ENCODE measurements at regions not wholly inside any gene's neighbourhood (a gene's known extent, or its start where the extent isn't known, plus 50 kb on each side); places are given as distances from the start of the nearest gene placed in this dataset.
A peak's percentile ranks its signal among the peaks of the same experiment; 100 is the strongest.

DNA sequence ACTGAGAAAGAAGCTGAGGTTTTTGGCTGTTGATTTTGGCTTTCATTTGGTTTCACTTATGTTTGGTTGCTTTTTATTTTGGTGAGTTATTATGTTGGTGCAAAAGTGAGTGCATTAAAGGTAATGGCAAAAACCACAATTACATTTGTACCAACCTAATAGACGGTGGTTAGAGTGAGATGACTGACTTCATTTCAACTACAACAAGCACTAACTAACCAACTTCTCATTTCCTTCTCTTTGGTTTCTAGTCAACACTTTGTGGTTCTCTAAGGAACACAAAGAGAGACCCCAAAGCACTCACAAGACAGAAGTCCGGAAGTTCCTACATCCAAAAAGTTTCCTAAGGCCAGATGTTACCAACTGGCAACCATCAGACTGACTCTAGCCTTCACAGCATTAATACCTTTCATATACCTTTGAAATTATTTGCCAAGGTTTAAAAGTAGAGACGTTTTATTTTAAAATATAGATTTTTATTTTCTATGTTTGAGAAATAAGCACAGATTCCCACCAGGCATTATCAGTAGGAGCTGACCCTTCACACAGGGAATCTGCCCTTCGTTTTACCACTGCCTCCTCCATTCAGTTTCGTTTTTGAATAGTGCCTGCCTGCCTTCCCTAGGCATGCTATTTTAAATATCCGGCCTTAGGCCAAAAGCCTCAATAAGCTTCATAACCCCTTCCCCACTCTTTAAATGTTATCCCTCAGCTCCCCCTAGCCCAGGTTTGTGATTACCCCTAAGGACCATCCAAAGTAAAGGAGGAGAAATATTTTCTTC lies 301.1 kb upstream of the PTGER4 start:
- H3K36me3 ChIP-seq (ENCODE audit: low read depth, missing control alignments), result no peaks in the 10 kb centered on the region
- TF ChIP-seq, protein P1, sequence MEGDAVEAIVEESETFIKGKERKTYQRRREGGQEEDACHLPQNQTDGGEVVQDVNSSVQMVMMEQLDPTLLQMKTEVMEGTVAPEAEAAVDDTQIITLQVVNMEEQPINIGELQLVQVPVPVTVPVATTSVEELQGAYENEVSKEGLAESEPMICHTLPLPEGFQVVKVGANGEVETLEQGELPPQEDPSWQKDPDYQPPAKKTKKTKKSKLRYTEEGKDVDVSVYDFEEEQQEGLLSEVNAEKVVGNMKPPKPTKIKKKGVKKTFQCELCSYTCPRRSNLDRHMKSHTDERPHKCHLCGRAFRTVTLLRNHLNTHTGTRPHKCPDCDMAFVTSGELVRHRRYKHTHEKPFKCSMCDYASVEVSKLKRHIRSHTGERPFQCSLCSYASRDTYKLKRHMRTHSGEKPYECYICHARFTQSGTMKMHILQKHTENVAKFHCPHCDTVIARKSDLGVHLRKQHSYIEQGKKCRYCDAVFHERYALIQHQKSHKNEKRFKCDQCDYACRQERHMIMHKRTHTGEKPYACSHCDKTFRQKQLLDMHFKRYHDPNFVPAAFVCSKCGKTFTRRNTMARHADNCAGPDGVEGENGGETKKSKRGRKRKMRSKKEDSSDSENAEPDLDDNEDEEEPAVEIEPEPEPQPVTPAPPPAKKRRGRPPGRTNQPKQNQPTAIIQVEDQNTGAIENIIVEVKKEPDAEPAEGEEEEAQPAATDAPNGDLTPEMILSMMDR (IDR thresholded peaks at IDR 0.05), result no peak
- intact Hi-C loops (cut with DNase I; ENCODE audit: low total_unique reads), result no loop called here
- no peak overlapping the region for H3K4me3 ChIP-seq
- H3K27me3 ChIP-seq, result no peaks in the 10 kb centered on the region
- 76 to 80% methylated on average over 6 of the region's 6 CpGs for WGBS, 2 donors
- no peaks in the 10 kb centered on the region for H3K4me1 ChIP-seq
- H3K9me3 ChIP-seq, result no peaks in the 10 kb centered on the region
- H3K27ac ChIP-seq, result no peak overlapping the region
- DNase-seq, result no peak

DNA sequence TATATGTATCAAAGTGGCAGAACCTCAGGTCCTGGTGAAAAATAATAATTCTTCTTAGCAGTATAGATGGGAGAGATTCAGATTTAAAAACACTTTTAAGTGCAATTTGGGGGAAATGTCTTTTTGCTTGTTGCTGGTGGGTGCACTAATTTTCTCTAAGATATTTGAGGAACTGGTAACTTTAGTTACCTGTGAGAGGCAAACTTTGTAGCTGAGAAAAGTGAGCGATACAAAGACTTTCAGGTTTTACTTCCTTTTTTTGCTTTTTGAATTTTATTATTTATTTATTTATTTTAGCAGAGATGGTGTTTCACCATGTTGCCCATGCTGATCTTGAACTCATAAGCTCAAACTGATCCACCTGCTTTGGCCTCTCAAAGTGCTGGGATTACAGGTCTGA lies 303.1 kb upstream of the PTGER4 start:
- Histone ChIP-seq H3K36me3 (ENCODE audit: low read depth, missing control alignments) (no peaks in the 10 kb centered on the region), H3K27me3 (no peaks in the 10 kb centered on the region), H3K4me1 (no peaks in the 10 kb centered on the region), H3K4me3 (no peak overlapping the region), H3K9me3 (no peaks in the 10 kb centered on the region), H3K27ac (no peak overlapping the region)
- intact Hi-C loops (cut with DNase I; ENCODE audit: low total_unique reads), result no loop called here
- DNase-seq, result no peak
- TF ChIP-seq, protein P1 (IDR thresholded peaks at IDR 0.05), result no peak
- no peak for TF ChIP-seq POLR2A (IDR thresholded peaks at IDR 0.05)
- 84 to 95% methylated on average over 1 of the region's 1 CpG for WGBS, 2 donors

- TF ChIP-seq, protein P1 (IDR thresholded peaks at IDR 0.05), result no peak
- no peak for TF ChIP-seq POLR2A (IDR thresholded peaks at IDR 0.05)
- H3K9me3 ChIP-seq, result no peaks in the 10 kb centered on the region
- H3K36me3 ChIP-seq (ENCODE audit: low read depth, missing control alignments), result no peaks in the 10 kb centered on the region
- intact Hi-C loops (cut with DNase I; ENCODE audit: low total_unique reads), result no loop called here
- peak overlapping the region in 1 of 2 donors; percentile 5 for H3K4me3 ChIP-seq
- WGBS, 2 donors, result 29 to 40% methylated on average over 6 of the region's 6 CpGs
- no peak overlapping the region for H3K27ac ChIP-seq
- no peaks in the 10 kb centered on the region for H3K4me1 ChIP-seq
- no peak for DNase-seq
- no peaks in the 10 kb centered on the region for H3K27me3 ChIP-seq
Measured at GRCh38 chr5:40374853-40375252, 304.9 kb upstream of the PTGER4 start.

- intact Hi-C loops (cut with DNase I; ENCODE audit: low total_unique reads), result no loop called here
Measured at GRCh38 chr5:40368200-40368599, 311.5 kb upstream of the PTGER4 start.

More at GRCh38 chr5:40368200-40368599, 311.5 kb upstream of the PTGER4 start:
- Histone ChIP-seq H3K4me1 (no peaks in the 10 kb centered on the region), H3K4me3 (no peak overlapping the region), H3K27ac (no peak overlapping the region), H3K36me3 (ENCODE audit: low read depth, missing control alignments) (no peaks in the 10 kb centered on the region), H3K27me3 (no peaks in the 10 kb centered on the region), H3K9me3 (no peaks in the 10 kb centered on the region)
- no peak for TF ChIP-seq POLR2A (IDR thresholded peaks at IDR 0.05)
- TF ChIP-seq, protein P1 (IDR thresholded peaks at IDR 0.05), result no peak
- no peak for DNase-seq
- 79 to 82% methylated on average over 5 of the region's 5 CpGs for WGBS, 2 donors

Measured in testis (tissue), 2 donors.